OCI-M1 (cell line): ENCODE measurements at regions not wholly inside any gene's neighbourhood (a gene's known extent, or its start where the extent isn't known, plus 50 kb on each side); places are given as distances from the start of the nearest gene placed in this dataset.

Source experiments
- DNase-seq: peaks from one replicate; lab custom pipeline; 2025; lab: John Stamatoyannopoulos, UW

- DNase-seq = peak; percentile 3
These were observed 869.2 kb downstream of the TBC1D22A start for GRCh38 chr22:47631571-47632102.

- no peak for DNase-seq
These were observed 868.5 kb downstream of the TBC1D22A start for GRCh38 chr22:47630741-47631534.

- no peak for DNase-seq
These were observed 867.6 kb downstream of the TBC1D22A start for GRCh38 chr22:47629791-47630655.

GRCh38 chr22:47629273-47629711, 866.8 kb downstream of the TBC1D22A start:
- no peak for DNase-seq

- no peak for DNase-seq
These were observed 866.2 kb downstream of the TBC1D22A start for GRCh38 chr22:47628477-47629272.

- no peak for DNase-seq
These were observed 865.3 kb downstream of the TBC1D22A start for GRCh38 chr22:47627556-47628253.

- DNase-seq = peak; percentile 0
These were observed 864.3 kb downstream of the TBC1D22A start for GRCh38 chr22:47626428-47627390.

- DNase-seq = no peak
These were observed 863.3 kb downstream of the TBC1D22A start for GRCh38 chr22:47625531-47626427.

GRCh38 chr22:47625013-47625385, 862.5 kb downstream of the TBC1D22A start:
- DNase-seq = no peak

GRCh38 chr22:47624252-47625012, 862.0 kb downstream of the TBC1D22A start:
- no peak for DNase-seq

GRCh38 chr22:47623763-47624148, 861.3 kb downstream of the TBC1D22A start:
- DNase-seq = no peak

GRCh38 chr22:47623066-47623762, 860.8 kb downstream of the TBC1D22A start:
- no peak for DNase-seq

- DNase-seq = no peak
These were observed 860.1 kb downstream of the TBC1D22A start for GRCh38 chr22:47622541-47622940.

- DNase-seq = no peak
These were observed 858.8 kb downstream of the TBC1D22A start for GRCh38 chr22:47621253-47621652.

GRCh38 chr22:47620391-47620790, 857.9 kb downstream of the TBC1D22A start:
- DNase-seq = no peak

GRCh38 chr22:47619631-47620030, 857.2 kb downstream of the TBC1D22A start:
- DNase-seq = no peak

GRCh38 chr22:47618180-47619010, 855.9 kb downstream of the TBC1D22A start:
- DNase-seq = no peak
